Stomach (tissue), 4 donors: ENCODE measurements at regions not wholly inside any gene's neighbourhood (a gene's known extent, or its start where the extent isn't known, plus 50 kb on each side); places are given as distances from the start of the nearest gene placed in this dataset.

Experiments used
- CTCF ChIP-seq, 7 experiments: fragments of 450-650 bp in 4 of 7; fragments of 200-600 bp in 3 of 7; sonication (generic) in 3 of 7; IDR thresholded peaks; one replicate each; pipeline ENCODE4 v1.5.1; 2016 to 2019; ENCODE audit warnings: antibody characterized with exemption in 7 of 7, control low read depth in 2 of 7, mild to moderate bottlenecking in 1 of 7
- POLR2A ChIP-seq, 4 donors: fragments of 450-650 bp; IDR thresholded peaks; one replicate each; pipeline ENCODE4 v1.6.1; 2016; ENCODE audit warnings: antibody characterized with exemption in 4 of 4, control low read depth in 2 of 4, mild to moderate bottlenecking in 1 of 4, moderate library complexity in 1 of 4

- TF ChIP-seq CTCF (IDR thresholded peaks at IDR 0.05) (no peak), POLR2A (IDR thresholded peaks at IDR 0.05) (no peak)
Measured at GRCh38 chrX:12011075-12011474, 127.2 kb upstream of the FRMPD4 start.
